SU-DHL-6 (cell line): ENCODE measurements at regions not wholly inside any gene's neighbourhood (a gene's known extent, or its start where the extent isn't known, plus 50 kb on each side); places are given as distances from the start of the nearest gene placed in this dataset.

ENCODE experiments used
- CTCF ChIP-seq: fragments of 200-600 bp; sonication (generic); IDR thresholded peaks from one replicate; pipeline ENCODE4 v1.5.1; 2017; ENCODE audit warnings: antibody characterized with exemption, mild to moderate bottlenecking, low read length, moderate library complexity; ENCODE audit not compliant: insufficient read depth, poor library complexity, severe bottlenecking
- EZH2phosphoT487 ChIP-seq: fragments of 200-600 bp; sonication (generic), shearing (Covaris generic); conservative IDR thresholded peaks from 2 replicates; pipeline ENCODE4 v1.6.1; 2018; ENCODE audit warnings: mild to moderate bottlenecking, antibody characterized with exemption, low read length, moderate library complexity, mixed read lengths

GRCh38 chrX:5780821-5781220, 447.8 kb downstream of the NLGN4X start:
- TF ChIP-seq CTCF (no peak), EZH2phosphoT487 (no peak)
